KMS-11 (cell line): ENCODE measurements at regions not wholly inside any gene's neighbourhood (a gene's known extent, or its start where the extent isn't known, plus 50 kb on each side); places are given as distances from the start of the nearest gene placed in this dataset.

Source experiments
- H2AFZ ChIP-seq: fragments of 200-600 bp; sonication (generic); 2 replicates; pipeline ENCODE4 v1.6.1; 2016; ENCODE audit warnings: antibody characterized with exemption, mixed run types, low read depth
- H3K27ac ChIP-seq: fragments of 200-600 bp; sonication (generic); 2 replicates; pipeline ENCODE4 v1.6.1; 2016; ENCODE audit warnings: mild to moderate bottlenecking, mixed run types
- H3K27me3 ChIP-seq: fragments of 200-600 bp; sonication (generic); 2 replicates; pipeline ENCODE4 v1.6.1; 2017; ENCODE audit warnings: mild to moderate bottlenecking, low read depth, mixed run types, moderate library complexity; ENCODE audit not compliant: insufficient read depth
- H3K36me3 ChIP-seq: fragments of 200-600 bp; sonication (generic); 2 replicates; pipeline ENCODE4 v1.6.1; 2017; ENCODE audit warnings: mild to moderate bottlenecking, mixed run types; ENCODE audit not compliant: insufficient read depth
- H3K4me1 ChIP-seq: fragments of 200-600 bp; sonication (generic); 2 replicates; pipeline ENCODE4 v1.6.1; 2016; ENCODE audit warnings: mild to moderate bottlenecking, low read depth, mixed run types; ENCODE audit not compliant: poor library complexity, severe bottlenecking
- H3K4me2 ChIP-seq: fragments of 200-600 bp; sonication (generic); 2 replicates; pipeline ENCODE4 v1.7.0; 2016; ENCODE audit warnings: mild to moderate bottlenecking, mixed run types
- H3K4me3 ChIP-seq: fragments of 200-600 bp; sonication (generic); IDR thresholded peaks from 2 replicates; pipeline ENCODE4 v1.6.1; 2017; ENCODE audit warnings: low read depth, low read length, mixed read lengths; ENCODE audit not compliant: insufficient read depth
- H3K79me2 ChIP-seq: fragments of 200-600 bp; sonication (generic); 2 replicates; pipeline ENCODE4 v1.6.1; 2016; ENCODE audit warnings: low read depth, mixed run types; ENCODE audit not compliant: insufficient read depth
- H3K9ac ChIP-seq: fragments of 200-600 bp; sonication (generic); 2 replicates; pipeline ENCODE4 v1.6.1; 2016; ENCODE audit warnings: mild to moderate bottlenecking, mixed run types
- H4K20me1 ChIP-seq: fragments of 200-600 bp; sonication (generic); 2 replicates; pipeline ENCODE4 v1.6.1; 2016; ENCODE audit warnings: mild to moderate bottlenecking, mixed run types; ENCODE audit not compliant: insufficient read depth
- TF ChIP-seq, protein P1 (sequence below): fragments of 200-600 bp; sonication (generic); conservative IDR thresholded peaks from 2 replicates; pipeline ENCODE4 v1.6.1; 2017; ENCODE audit warnings: low read depth, mild to moderate bottlenecking, antibody characterized with exemption, low read length, moderate library complexity, mixed read lengths

DNA sequence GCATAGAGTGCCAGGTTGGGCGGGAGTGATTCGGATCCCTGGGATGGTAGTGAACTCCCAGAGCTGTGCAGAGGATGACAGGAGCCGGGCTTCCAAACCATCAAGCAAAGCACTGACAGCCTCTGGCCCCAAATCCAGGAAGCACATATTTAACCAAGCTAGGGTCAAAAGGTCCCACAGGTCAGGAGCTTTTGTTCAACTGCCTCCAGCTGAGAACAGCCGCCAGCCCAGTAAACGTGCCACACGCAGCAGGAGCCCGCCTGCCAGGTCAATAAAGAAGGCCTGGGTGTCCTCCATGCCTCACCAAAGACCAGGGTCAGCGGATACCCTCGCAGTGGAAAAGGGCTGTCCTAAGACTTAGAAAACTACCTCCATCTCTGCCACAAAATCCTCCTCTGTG, 184.7 kb upstream of the LINGO1 start:
- Histone ChIP-seq H2AFZ (no peak overlapping the region), H3K27me3 (peaks cover 62% of the 10 kb centered on the region; the same call in 1 of the 2 replicates), H4K20me1 (no peaks in the 10 kb centered on the region), H3K4me1 (no peaks in the 10 kb centered on the region), H3K79me2 (no peaks in the 10 kb centered on the region), H3K27ac (no peak overlapping the region), H3K36me3 (no peaks in the 10 kb centered on the region), H3K9ac (no peak overlapping the region), H3K4me3 (no peak overlapping the region), H3K4me2 (no peak overlapping the region)
- TF ChIP-seq, protein P1, sequence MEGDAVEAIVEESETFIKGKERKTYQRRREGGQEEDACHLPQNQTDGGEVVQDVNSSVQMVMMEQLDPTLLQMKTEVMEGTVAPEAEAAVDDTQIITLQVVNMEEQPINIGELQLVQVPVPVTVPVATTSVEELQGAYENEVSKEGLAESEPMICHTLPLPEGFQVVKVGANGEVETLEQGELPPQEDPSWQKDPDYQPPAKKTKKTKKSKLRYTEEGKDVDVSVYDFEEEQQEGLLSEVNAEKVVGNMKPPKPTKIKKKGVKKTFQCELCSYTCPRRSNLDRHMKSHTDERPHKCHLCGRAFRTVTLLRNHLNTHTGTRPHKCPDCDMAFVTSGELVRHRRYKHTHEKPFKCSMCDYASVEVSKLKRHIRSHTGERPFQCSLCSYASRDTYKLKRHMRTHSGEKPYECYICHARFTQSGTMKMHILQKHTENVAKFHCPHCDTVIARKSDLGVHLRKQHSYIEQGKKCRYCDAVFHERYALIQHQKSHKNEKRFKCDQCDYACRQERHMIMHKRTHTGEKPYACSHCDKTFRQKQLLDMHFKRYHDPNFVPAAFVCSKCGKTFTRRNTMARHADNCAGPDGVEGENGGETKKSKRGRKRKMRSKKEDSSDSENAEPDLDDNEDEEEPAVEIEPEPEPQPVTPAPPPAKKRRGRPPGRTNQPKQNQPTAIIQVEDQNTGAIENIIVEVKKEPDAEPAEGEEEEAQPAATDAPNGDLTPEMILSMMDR = no peak

DNA sequence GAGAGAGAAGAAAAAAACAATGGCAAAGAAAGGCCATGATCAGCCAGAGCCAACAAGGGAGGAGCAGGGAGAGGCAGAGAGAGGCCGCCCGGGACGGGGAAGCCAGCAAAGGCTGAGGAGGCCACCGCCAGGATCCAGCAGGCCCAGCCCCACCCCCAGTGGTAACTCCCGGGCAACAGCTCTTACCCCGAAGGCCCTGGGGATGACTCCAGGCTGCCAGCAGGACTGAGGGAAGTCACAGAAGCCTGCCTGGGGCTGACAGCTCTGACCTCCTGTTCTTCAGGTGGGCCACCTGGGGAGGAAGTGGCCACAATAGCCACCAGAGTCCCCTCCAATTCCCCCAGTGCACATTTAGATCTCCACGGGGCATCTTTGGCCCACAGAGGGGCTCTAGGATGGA, 184.3 kb upstream of the LINGO1 start:
- Histone ChIP-seq H3K27me3 (peaks cover 66% of the 10 kb centered on the region; the same call in 1 of the 2 replicates), H3K36me3 (no peaks in the 10 kb centered on the region), H4K20me1 (no peaks in the 10 kb centered on the region), H3K9ac (no peak overlapping the region), H3K27ac (no peak overlapping the region), H3K4me3 (no peak overlapping the region), H2AFZ (no peak overlapping the region), H3K4me1 (no peaks in the 10 kb centered on the region), H3K79me2 (no peaks in the 10 kb centered on the region), H3K4me2 (no peak overlapping the region)
- TF ChIP-seq, protein P1 = no peak

DNA sequence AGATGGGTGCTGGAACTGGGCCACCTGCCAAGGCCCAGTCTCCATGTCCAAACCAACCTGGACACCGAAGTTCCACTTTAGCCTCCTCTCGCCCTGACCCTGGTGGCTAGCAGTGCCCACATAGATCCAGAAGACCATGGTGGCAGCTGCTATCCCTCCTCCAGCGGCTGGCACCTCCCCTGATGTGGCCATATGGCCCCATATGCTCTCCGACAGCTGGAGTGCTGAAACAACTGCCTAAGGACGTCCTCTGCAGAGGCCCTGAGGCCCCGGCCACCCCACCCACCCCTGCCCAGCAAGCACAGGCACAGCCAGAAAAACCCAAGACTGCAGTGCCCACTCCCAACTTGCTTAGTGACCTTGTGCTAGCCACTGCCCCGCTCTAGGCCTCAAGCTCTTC, 182.3 kb upstream of the LINGO1 start:
- Histone ChIP-seq H3K27ac (no peak overlapping the region), H3K9ac (no peak overlapping the region), H2AFZ (no peak overlapping the region), H3K79me2 (no peaks in the 10 kb centered on the region), H3K4me1 (no peaks in the 10 kb centered on the region), H3K4me3 (no peak overlapping the region), H3K4me2 (no peak overlapping the region), H3K27me3 (peaks cover 56% of the 10 kb centered on the region; the same call in 1 of the 2 replicates), H3K36me3 (no peaks in the 10 kb centered on the region), H4K20me1 (no peaks in the 10 kb centered on the region)
- TF ChIP-seq, protein P1 = no peak

DNA sequence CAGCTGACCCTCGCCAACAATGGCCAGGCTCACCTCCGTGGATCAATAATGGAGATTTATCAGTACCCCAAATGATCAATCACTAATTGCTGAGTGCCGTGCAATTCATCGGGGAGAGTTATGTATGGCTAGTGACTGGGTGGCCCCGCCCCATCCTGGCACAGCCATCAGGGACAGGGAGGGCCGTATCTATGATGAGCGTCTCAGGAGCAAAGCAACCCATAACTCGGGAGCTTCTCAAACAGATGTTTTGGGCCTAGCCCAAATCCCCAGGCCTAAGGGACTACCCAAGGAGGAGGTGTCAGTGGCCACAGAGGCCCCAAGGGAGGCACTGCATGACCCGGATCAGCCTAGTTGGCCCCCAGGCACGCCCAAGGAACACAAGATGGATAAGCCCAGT, 180.0 kb upstream of the LINGO1 start:
- Histone ChIP-seq H2AFZ (no peak overlapping the region), H3K79me2 (no peaks in the 10 kb centered on the region), H3K9ac (no peak overlapping the region), H3K4me3 (no peak overlapping the region), H3K4me1 (no peaks in the 10 kb centered on the region), H3K4me2 (no peak overlapping the region), H3K36me3 (no peaks in the 10 kb centered on the region), H3K27me3 (peaks cover 49% of the 10 kb centered on the region; the same call in 1 of the 2 replicates), H3K27ac (no peak overlapping the region), H4K20me1 (no peaks in the 10 kb centered on the region)
- TF ChIP-seq, protein P1 = no peak
